ENCODE measurements at regions not wholly inside any gene's neighbourhood (a gene's known extent, or its start where the extent isn't known, plus 50 kb on each side); places are given as distances from the start of the nearest gene placed in this dataset.
A peak's percentile ranks its signal among the peaks of the same experiment; 100 is the strongest.

GRCh38 chr12:58346032-58346632, 404.8 kb downstream of the ATP23 start:
- TF ChIP-seq, protein P1, sequence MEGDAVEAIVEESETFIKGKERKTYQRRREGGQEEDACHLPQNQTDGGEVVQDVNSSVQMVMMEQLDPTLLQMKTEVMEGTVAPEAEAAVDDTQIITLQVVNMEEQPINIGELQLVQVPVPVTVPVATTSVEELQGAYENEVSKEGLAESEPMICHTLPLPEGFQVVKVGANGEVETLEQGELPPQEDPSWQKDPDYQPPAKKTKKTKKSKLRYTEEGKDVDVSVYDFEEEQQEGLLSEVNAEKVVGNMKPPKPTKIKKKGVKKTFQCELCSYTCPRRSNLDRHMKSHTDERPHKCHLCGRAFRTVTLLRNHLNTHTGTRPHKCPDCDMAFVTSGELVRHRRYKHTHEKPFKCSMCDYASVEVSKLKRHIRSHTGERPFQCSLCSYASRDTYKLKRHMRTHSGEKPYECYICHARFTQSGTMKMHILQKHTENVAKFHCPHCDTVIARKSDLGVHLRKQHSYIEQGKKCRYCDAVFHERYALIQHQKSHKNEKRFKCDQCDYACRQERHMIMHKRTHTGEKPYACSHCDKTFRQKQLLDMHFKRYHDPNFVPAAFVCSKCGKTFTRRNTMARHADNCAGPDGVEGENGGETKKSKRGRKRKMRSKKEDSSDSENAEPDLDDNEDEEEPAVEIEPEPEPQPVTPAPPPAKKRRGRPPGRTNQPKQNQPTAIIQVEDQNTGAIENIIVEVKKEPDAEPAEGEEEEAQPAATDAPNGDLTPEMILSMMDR (conservative IDR thresholded peaks at IDR 0.05): peak; percentile 86
- TF ChIP-seq ZFX (IDR thresholded peaks at IDR 0.05): no peak

Data from C4-2B (cell line).